Osteoblast (primary cell): ENCODE measurements at regions not wholly inside any gene's neighbourhood (a gene's known extent, or its start where the extent isn't known, plus 50 kb on each side); places are given as distances from the start of the nearest gene placed in this dataset.

Experiments
- DNase-seq: peaks from one replicate; pipeline ENCODE4 v3.0.0; 2011; ENCODE audit warnings: low spot score, mixed read lengths; ENCODE audit not compliant: insufficient read length; ENCODE audit errors: missing footprints
- H2AFZ ChIP-seq: 2 replicates; pipeline ENCODE4 v1.6.0; 2011; ENCODE audit warnings: mild to moderate bottlenecking, low read length
- H3K27ac ChIP-seq: 2 replicates; pipeline ENCODE4 v1.5.1; 2011; ENCODE audit warnings: mild to moderate bottlenecking, low read depth, low read length, moderate library complexity
- H3K27me3 ChIP-seq: 2 replicates; pipeline ENCODE4 v1.6.0; 2012; ENCODE audit warnings: mild to moderate bottlenecking, control low read depth, inconsistent platforms, low read length, moderate library complexity; ENCODE audit not compliant: insufficient read depth
- H3K36me3 ChIP-seq: 2 replicates; pipeline ENCODE4 v1.5.1; 2011; ENCODE audit warnings: mild to moderate bottlenecking, low read length, control low read depth, moderate library complexity; ENCODE audit not compliant: insufficient read depth
- H3K4me1 ChIP-seq: 2 replicates; pipeline ENCODE4 v1.5.1; 2011; ENCODE audit warnings: mild to moderate bottlenecking, low read length, control low read depth, moderate library complexity; ENCODE audit not compliant: insufficient read depth
- H3K4me2 ChIP-seq: 2 replicates; pipeline ENCODE4 v1.6.0; 2011; ENCODE audit warnings: mild to moderate bottlenecking, low read length; ENCODE audit not compliant: insufficient read depth
- H3K4me3 ChIP-seq: fragments of 200-600 bp; sonication (generic); 3 replicates; pipeline ENCODE4 v1.5.1; 2012; ENCODE audit warnings: mild to moderate bottlenecking, low read length, inconsistent platforms; ENCODE audit not compliant: insufficient read depth
- H3K79me2 ChIP-seq: 2 replicates; pipeline ENCODE4 v1.6.0; 2012; ENCODE audit warnings: mild to moderate bottlenecking, low read length, control low read depth, inconsistent platforms; ENCODE audit not compliant: insufficient read depth
- H3K9me3 ChIP-seq: 2 replicates; pipeline ENCODE4 v1.5.1; 2011; ENCODE audit warnings: low read depth, low read length, control low read depth
- H4K20me1 ChIP-seq: 2 replicates; pipeline ENCODE4 v1.6.0; 2012; ENCODE audit warnings: mild to moderate bottlenecking, low read length, control low read depth; ENCODE audit not compliant: insufficient read depth
- TF ChIP-seq, protein P1 (sequence below): IDR thresholded peaks from 2 replicates; pipeline ENCODE4 v1.5.1; 2011; ENCODE audit warnings: mild to moderate bottlenecking, low read depth, low read length, moderate library complexity; ENCODE audit errors: extremely low read depth

DNA sequence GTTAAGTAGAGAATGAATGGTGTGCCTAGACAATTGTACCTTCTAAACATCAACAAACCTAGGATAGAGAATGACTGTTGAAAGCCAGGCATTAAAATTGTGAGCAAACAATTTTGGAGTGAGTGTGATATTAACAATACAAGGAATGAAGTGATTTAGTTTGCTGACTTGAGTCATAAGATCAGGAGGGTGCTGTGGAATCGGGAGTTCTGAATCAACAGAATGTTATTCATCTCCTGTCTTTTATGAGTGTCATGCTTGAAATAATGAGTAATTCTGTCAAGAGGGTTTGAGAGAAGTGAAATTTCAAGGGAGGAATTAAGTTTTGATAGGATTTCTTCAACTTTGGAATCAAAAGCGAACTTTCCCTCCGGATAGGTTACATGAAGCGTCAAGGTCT, 214.4 kb upstream of the DSEL start:
- Histone ChIP-seq H3K36me3 (no peaks in the 10 kb centered on the region), H3K9me3 (no peaks in the 10 kb centered on the region), H3K4me1 (peaks cover 24% of the 10 kb centered on the region), H3K79me2 (no peaks in the 10 kb centered on the region), H4K20me1 (no peaks in the 10 kb centered on the region), H2AFZ (no peak overlapping the region), H3K4me3 (no peak overlapping the region), H3K27ac (peak overlapping the region; percentile 46), H3K4me2 (peak overlapping the region; percentile 55), H3K27me3 (no peaks in the 10 kb centered on the region)
- peak; percentile 86 for DNase-seq
- TF ChIP-seq, protein P1, sequence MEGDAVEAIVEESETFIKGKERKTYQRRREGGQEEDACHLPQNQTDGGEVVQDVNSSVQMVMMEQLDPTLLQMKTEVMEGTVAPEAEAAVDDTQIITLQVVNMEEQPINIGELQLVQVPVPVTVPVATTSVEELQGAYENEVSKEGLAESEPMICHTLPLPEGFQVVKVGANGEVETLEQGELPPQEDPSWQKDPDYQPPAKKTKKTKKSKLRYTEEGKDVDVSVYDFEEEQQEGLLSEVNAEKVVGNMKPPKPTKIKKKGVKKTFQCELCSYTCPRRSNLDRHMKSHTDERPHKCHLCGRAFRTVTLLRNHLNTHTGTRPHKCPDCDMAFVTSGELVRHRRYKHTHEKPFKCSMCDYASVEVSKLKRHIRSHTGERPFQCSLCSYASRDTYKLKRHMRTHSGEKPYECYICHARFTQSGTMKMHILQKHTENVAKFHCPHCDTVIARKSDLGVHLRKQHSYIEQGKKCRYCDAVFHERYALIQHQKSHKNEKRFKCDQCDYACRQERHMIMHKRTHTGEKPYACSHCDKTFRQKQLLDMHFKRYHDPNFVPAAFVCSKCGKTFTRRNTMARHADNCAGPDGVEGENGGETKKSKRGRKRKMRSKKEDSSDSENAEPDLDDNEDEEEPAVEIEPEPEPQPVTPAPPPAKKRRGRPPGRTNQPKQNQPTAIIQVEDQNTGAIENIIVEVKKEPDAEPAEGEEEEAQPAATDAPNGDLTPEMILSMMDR = no peak

DNA sequence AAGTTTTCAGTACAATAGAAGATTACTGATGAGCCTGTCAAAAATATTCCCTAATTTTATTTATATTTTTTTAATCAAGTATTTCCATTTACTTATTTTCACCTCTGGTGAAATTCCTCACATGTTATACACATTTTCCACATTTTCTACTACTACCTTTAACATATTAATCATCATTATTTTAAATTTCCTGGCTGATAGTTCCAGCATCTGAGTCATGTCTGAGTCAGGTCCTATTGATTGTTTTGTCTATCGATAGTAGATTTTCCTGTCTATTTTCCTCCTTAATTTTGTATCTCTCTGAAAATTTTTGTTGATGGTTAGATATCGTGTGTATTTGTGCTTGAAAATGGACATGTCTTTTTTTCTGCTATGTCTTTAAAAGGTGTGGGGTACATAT, 211.8 kb upstream of the DSEL start:
- H3K9me3 ChIP-seq = no peaks in the 10 kb centered on the region
- H4K20me1 ChIP-seq = no peaks in the 10 kb centered on the region
- no peak overlapping the region for H3K27ac ChIP-seq
- H3K4me2 ChIP-seq = no peak overlapping the region
- TF ChIP-seq, protein P1 = no peak
- DNase-seq = peak; percentile 6
- no peaks in the 10 kb centered on the region for H3K79me2 ChIP-seq
- peaks cover 23% of the 10 kb centered on the region for H3K4me1 ChIP-seq
- H3K27me3 ChIP-seq = no peaks in the 10 kb centered on the region
- H3K36me3 ChIP-seq = no peaks in the 10 kb centered on the region
- H3K4me3 ChIP-seq = no peak overlapping the region
- H2AFZ ChIP-seq = no peak overlapping the region

DNA sequence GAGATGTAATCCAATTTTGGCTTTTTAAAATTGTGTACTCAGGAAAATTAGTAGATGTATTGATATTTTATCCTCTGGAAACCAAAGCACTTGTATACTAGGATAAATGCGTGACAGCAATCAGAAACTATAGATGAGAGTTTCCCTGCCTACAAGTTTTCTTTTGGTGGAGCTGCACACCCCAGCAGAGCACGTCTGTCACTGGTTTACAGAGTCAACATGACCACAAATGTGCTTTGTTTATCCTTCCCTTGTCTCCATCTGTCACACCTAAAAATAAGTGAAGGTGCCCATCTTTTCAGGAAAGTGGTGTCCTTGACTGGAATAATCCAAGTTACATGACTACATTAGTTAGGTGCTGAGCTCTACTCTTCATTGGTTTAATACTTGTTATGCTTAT, 210.4 kb upstream of the DSEL start:
- H3K4me3 ChIP-seq = no peak overlapping the region
- no peaks in the 10 kb centered on the region for H3K36me3 ChIP-seq
- no peak for DNase-seq
- peaks cover 15% of the 10 kb centered on the region for H3K4me1 ChIP-seq
- H3K27me3 ChIP-seq = no peaks in the 10 kb centered on the region
- no peaks in the 10 kb centered on the region for H4K20me1 ChIP-seq
- no peak overlapping the region for H3K4me2 ChIP-seq
- no peak overlapping the region for H2AFZ ChIP-seq
- H3K27ac ChIP-seq = no peak overlapping the region
- H3K79me2 ChIP-seq = no peaks in the 10 kb centered on the region
- TF ChIP-seq, protein P1 = no peak
- H3K9me3 ChIP-seq = no peaks in the 10 kb centered on the region

DNA sequence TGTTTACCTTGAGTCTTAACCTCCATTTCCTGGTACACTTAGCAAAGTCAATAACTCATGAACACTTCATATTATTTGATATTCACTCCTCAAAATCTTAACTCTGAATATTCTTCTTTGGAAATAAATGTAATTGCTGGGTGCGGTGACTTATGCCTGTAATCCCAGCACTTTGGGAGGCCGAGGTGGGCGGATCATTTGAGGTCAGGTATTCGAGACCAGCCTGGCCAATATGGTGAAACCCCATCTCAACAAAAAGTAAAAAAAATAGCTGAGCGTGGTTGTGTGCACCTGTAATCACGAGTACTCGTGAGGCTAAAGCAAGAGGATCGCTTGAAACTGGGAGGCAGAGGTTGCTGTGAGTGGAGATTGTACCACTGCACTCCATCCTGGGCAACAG, 201.3 kb upstream of the DSEL start:
- H3K36me3 ChIP-seq = no peaks in the 10 kb centered on the region
- H3K4me3 ChIP-seq = no peak overlapping the region
- no peaks in the 10 kb centered on the region for H3K9me3 ChIP-seq
- H2AFZ ChIP-seq = no peak overlapping the region
- no peaks in the 10 kb centered on the region for H3K4me1 ChIP-seq
- no peaks in the 10 kb centered on the region for H3K79me2 ChIP-seq
- H3K4me2 ChIP-seq = no peak overlapping the region
- no peak overlapping the region for H3K27ac ChIP-seq
- TF ChIP-seq, protein P1 = no peak
- DNase-seq = no peak
- no peaks in the 10 kb centered on the region for H3K27me3 ChIP-seq
- H4K20me1 ChIP-seq = no peaks in the 10 kb centered on the region
